ENCODE measurements at regions not wholly inside any gene's neighbourhood (a gene's known extent, or its start where the extent isn't known, plus 50 kb on each side); places are given as distances from the start of the nearest gene placed in this dataset.

- DNase-seq (ENCODE audit: extremely low read depth in 1 of 2, low read depth in 1 of 2) = no peak
Observed at GRCh38 chr7:68321076-68321639, 1277.1 kb upstream of the AUTS2 start.

- DNase-seq (ENCODE audit: extremely low read depth in 1 of 2, low read depth in 1 of 2) = no peak
Observed at GRCh38 chr7:68321776-68322496, 1276.3 kb upstream of the AUTS2 start.

- no peak for DNase-seq (ENCODE audit: extremely low read depth in 1 of 2, low read depth in 1 of 2)
Observed at GRCh38 chr7:68324621-68325020, 1273.7 kb upstream of the AUTS2 start.

GRCh38 chr7:68334216-68334615, 1264.1 kb upstream of the AUTS2 start:
- no peak for DNase-seq (ENCODE audit: extremely low read depth in 1 of 2, low read depth in 1 of 2)

GRCh38 chr7:68334636-68335272, 1263.5 kb upstream of the AUTS2 start:
- DNase-seq (ENCODE audit: extremely low read depth in 1 of 2, low read depth in 1 of 2) = no peak

DNA sequence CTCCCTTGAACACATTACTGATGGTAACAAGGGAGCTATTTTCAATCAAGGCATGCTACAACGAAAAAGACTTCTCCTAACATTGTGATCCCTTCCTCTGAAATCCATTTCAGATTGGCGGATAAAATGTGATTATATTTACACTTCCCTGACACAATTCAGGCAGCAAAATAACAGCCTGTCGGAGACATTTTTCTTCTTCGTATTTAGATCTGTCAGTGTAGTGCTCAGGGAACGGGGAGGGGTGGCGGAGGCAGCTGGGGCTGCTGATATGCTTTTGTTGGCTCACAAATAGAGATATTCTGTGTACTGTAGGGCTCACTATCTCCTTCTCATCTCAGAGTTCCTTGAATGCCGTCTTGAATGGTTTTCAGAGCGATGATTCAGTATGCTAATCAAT, 1261.7 kb upstream of the AUTS2 start:
- no peak for DNase-seq (ENCODE audit: extremely low read depth in 1 of 2, low read depth in 1 of 2)

DNA sequence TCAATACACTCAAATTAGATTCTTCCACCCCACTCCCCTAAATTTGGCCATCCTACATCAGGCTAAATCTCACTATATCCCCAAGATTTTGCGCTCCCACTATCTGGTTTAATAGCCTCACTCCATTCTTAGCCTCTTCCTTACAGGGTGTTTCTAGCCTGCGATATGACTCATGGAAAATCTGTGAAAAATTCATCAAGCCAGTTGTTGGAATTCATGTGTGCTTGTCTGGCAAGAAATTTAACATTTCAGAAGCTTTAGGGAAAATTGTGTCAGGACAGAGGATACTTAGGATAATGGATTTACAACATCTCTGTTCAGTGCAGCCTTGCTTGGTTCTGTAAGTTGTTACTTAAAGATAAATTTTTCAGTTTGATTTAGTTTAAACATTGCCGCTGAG, 1249.9 kb upstream of the AUTS2 start:
- DNase-seq (ENCODE audit: extremely low read depth in 1 of 2, low read depth in 1 of 2) = no peak

DNA sequence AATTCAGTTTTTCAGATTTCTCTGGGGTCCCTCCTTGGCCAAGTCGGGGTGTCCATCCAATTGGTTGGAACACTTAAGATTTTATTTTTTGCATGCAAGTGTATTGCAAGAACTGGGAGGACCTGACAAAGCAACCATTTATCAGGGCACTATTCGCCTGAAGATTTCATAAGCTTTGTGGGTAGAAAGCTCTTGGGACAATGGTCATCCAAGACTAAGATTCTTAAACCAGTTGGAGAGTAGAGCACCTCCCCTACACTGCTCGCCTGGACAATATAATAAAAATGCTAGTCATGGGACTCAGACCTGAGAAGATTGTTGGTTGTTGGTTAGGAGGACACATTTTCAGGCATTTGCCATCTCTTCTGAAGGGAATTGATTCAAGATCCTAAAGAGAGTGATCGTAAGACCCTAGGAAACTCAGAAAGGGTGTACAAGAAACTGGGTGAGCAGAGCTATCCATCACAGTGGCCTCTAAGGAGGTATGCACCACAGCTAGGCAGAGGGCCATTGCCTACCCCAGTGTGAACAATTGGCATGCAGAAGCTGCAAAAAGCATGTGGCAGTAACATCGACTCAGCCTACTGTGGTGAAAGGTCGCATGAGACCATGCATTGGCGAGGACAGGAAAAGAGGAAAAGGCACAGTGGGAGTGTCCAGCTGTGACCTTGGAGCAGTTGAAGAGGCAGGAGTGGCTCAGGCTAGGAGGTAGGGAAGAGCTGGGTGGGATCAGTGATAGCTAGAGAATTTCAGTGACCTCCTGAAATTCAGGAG, 1235.3 kb upstream of the AUTS2 start:
- DNase-seq (ENCODE audit: extremely low read depth in 1 of 2, low read depth in 1 of 2) = no peak

DNA sequence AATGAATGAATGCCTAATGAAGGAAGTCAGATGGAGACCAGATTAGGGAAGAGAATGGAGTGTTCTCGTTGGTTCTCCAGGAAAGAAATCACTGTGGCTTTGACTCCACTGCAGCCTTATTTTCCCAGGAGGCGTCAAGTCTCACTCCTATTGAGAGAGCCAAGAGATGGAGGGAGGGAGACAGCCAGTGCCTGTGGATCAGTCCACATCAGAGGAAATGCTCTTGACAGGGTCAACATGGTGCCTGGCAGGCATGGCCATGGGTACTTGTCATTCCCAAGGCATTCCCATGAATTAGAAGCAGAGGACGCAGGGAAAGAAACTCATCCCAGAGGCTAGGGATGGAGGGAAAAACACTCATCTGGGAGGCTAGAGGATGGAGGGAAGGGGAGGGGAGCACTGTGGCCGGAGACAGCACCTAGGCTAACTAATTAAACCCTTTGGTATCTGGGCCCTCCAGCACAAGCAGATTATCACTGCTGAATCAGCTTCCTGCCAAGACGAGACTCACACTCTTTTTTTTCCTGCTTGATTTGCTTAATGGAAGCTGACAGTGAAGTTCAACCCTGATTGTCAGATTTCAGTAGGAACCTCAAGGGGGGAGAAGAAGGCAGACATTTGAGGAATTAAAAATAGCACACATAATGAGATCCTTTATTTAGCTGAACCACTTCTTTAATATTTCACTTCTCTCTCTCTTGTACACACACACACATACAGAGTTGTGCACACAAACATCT, 1233.2 kb upstream of the AUTS2 start:
- no peak for DNase-seq (ENCODE audit: extremely low read depth in 1 of 2, low read depth in 1 of 2)

- DNase-seq (ENCODE audit: extremely low read depth in 1 of 2, low read depth in 1 of 2) = no peak
Observed at GRCh38 chr7:68371985-68372384, 1226.3 kb upstream of the AUTS2 start.

GRCh38 chr7:68376131-68376661, 1222.1 kb upstream of the AUTS2 start:
- no peak for DNase-seq (ENCODE audit: extremely low read depth in 1 of 2, low read depth in 1 of 2)

GRCh38 chr7:68381731-68382130, 1216.5 kb upstream of the AUTS2 start:
- no peak for DNase-seq (ENCODE audit: extremely low read depth in 1 of 2, low read depth in 1 of 2)

DNA sequence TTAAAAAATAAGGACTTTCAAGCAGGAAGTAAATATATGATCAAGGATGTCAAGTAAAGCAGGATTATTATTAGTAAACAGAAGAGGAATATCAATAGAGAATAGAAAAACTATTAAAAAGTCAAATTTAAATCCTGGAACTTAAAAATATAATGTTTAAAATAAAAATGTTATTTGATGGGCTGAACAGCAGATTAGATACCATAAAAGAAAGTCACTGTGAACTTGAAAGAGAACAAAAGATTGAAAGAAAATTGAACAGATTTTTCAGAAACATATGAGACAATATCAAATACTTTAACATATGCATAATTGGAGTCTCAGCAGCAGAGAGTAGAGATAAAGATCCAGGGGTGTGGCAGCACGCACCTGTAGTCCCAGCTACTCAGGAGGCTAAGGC, 1213.7 kb upstream of the AUTS2 start:
- DNase-seq (ENCODE audit: extremely low read depth in 1 of 2, low read depth in 1 of 2) = no peak

- DNase-seq (ENCODE audit: extremely low read depth in 1 of 2, low read depth in 1 of 2) = no peak
Observed at GRCh38 chr7:68393051-68393450, 1205.2 kb upstream of the AUTS2 start.

- DNase-seq (ENCODE audit: extremely low read depth in 1 of 2, low read depth in 1 of 2) = no peak
Observed at GRCh38 chr7:68394131-68394530, 1204.1 kb upstream of the AUTS2 start.

- no peak for DNase-seq (ENCODE audit: extremely low read depth in 1 of 2, low read depth in 1 of 2)
Observed at GRCh38 chr7:68399991-68400590, 1198.2 kb upstream of the AUTS2 start.

DNA sequence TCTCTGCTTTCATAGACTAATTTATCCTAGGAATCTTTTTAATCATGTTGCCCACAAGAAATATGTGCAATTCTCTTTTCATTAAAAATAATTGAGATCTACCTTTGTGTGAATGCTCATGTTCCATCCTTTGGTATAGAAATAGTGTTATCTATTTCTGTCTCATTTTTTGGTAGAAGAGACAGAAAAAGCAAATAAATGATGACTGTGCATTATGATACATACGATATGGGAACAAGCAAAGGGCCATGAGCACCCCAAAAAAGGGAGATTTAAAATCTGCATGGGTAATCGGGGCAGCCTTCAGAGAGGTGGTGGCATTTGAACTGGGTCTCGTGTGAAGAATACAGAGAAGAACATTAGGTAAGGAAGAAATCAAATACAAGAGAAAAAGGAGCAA, 1197.5 kb upstream of the AUTS2 start:
- DNase-seq (ENCODE audit: extremely low read depth in 1 of 2, low read depth in 1 of 2) = no peak

- DNase-seq (ENCODE audit: extremely low read depth in 1 of 2, low read depth in 1 of 2) = no peak
Observed at GRCh38 chr7:68401313-68401712, 1197.0 kb upstream of the AUTS2 start.

DNA sequence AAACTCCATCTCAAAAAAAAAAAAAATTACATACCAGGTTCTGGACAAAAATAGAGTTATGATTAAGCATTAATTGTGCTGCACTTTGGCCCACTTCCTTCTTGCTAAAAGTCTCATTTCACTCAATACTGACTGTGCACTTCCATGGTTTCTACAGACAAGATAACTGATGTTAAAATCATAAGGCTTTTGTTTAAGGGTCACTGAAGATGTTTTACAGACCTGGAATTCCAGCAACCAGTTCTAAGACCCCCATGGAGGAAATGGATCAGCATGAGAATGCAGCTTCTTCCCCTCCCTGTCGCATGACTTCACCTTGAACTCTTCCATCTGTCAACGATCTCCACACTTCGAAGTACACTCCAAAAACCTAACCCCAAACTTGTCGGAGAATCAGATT, 1191.8 kb upstream of the AUTS2 start:
- no peak for DNase-seq (ENCODE audit: extremely low read depth in 1 of 2, low read depth in 1 of 2)

- no peak for DNase-seq (ENCODE audit: extremely low read depth in 1 of 2, low read depth in 1 of 2)
Observed at GRCh38 chr7:68407460-68407859, 1190.8 kb upstream of the AUTS2 start.
